ENCODE measurements at regions not wholly inside any gene's neighbourhood (a gene's known extent, or its start where the extent isn't known, plus 50 kb on each side); places are given as distances from the start of the nearest gene placed in this dataset.

GRCh38 chr15:47991357-47991756 lies 129.4 kb upstream of the SLC24A5 start:
- DNase-seq (ENCODE audit: low read depth, low spot score): peak; percentile 61

- DNase-seq (ENCODE audit: low read depth, low spot score): no peak
Measured at GRCh38 chr15:47993051-47993450, 127.7 kb upstream of the SLC24A5 start.

- no peak for DNase-seq (ENCODE audit: low read depth, low spot score)
Measured at GRCh38 chr15:47997195-47998080, 123.4 kb upstream of the SLC24A5 start.

GRCh38 chr15:47998619-47999019 lies 122.2 kb upstream of the SLC24A5 start:
- DNase-seq (ENCODE audit: low read depth, low spot score): no peak

GRCh38 chr15:48001393-48002039 lies 119.3 kb upstream of the SLC24A5 start:
- DNase-seq (ENCODE audit: low read depth, low spot score): no peak

- DNase-seq (ENCODE audit: low read depth, low spot score): no peak
Measured at GRCh38 chr15:48002767-48003166, 118.0 kb upstream of the SLC24A5 start.

GRCh38 chr15:48003441-48003840 lies 117.3 kb upstream of the SLC24A5 start:
- no peak for DNase-seq (ENCODE audit: low read depth, low spot score)

- no peak for DNase-seq (ENCODE audit: low read depth, low spot score)
Measured at GRCh38 chr15:48005077-48005476, 115.7 kb upstream of the SLC24A5 start.

- peak; percentile 7 for DNase-seq (ENCODE audit: low read depth, low spot score)
Measured at GRCh38 chr15:48006031-48006511, 114.7 kb upstream of the SLC24A5 start.

GRCh38 chr15:48010316-48010715 lies 110.5 kb upstream of the SLC24A5 start:
- DNase-seq (ENCODE audit: low read depth, low spot score): no peak

GRCh38 chr15:48012191-48012590 lies 108.6 kb upstream of the SLC24A5 start:
- no peak for DNase-seq (ENCODE audit: low read depth, low spot score)

GRCh38 chr15:48016865-48017264 lies 103.9 kb upstream of the SLC24A5 start:
- no peak for DNase-seq (ENCODE audit: low read depth, low spot score)

GRCh38 chr15:48017747-48018146 lies 103.0 kb upstream of the SLC24A5 start:
- no peak for DNase-seq (ENCODE audit: low read depth, low spot score)

- DNase-seq (ENCODE audit: low read depth, low spot score): no peak
Measured at GRCh38 chr15:48020166-48020565, 100.6 kb upstream of the SLC24A5 start.

GRCh38 chr15:48021336-48022086 lies 99.3 kb upstream of the SLC24A5 start:
- peak; percentile 31 for DNase-seq (ENCODE audit: low read depth, low spot score)

- DNase-seq (ENCODE audit: low read depth, low spot score): no peak
Measured at GRCh38 chr15:48025118-48025517, 95.7 kb upstream of the SLC24A5 start.

- DNase-seq (ENCODE audit: low read depth, low spot score): no peak
Measured at GRCh38 chr15:48028712-48029111, 92.1 kb upstream of the SLC24A5 start.

GRCh38 chr15:48029642-48030041 lies 91.1 kb upstream of the SLC24A5 start:
- DNase-seq (ENCODE audit: low read depth, low spot score): peak; percentile 29

- no peak for DNase-seq (ENCODE audit: low read depth, low spot score)
Measured at GRCh38 chr15:48031466-48031865, 89.3 kb upstream of the SLC24A5 start.

GRCh38 chr15:48031973-48032372 lies 88.8 kb upstream of the SLC24A5 start:
- no peak for DNase-seq (ENCODE audit: low read depth, low spot score)

GRCh38 chr15:48032911-48033310 lies 87.9 kb upstream of the SLC24A5 start:
- DNase-seq (ENCODE audit: low read depth, low spot score): no peak

- no peak for DNase-seq (ENCODE audit: low read depth, low spot score)
Measured at GRCh38 chr15:48038221-48038620, 82.6 kb upstream of the SLC24A5 start.

Measured in astrocyte of the hippocampus (primary cell).